GM12864 (cell line): ENCODE measurements at regions not wholly inside any gene's neighbourhood (a gene's known extent, or its start where the extent isn't known, plus 50 kb on each side); places are given as distances from the start of the nearest gene placed in this dataset.

Experiments
- DNase-seq: peaks from one replicate; pipeline ENCODE4 v3.0.0-alpha.2; 2011; ENCODE audit warnings: low read depth
- H3K4me3 ChIP-seq: 2 replicates; pipeline ENCODE4 v1.5.1; 2011; ENCODE audit warnings: mild to moderate bottlenecking, low read depth, low read length, control low read depth
- TF ChIP-seq, protein P1 (sequence below): IDR thresholded peaks from 2 replicates; pipeline ENCODE4 v1.5.1; 2011; ENCODE audit warnings: low read depth, mild to moderate bottlenecking, moderate library complexity, low read length, control low read depth, inconsistent platforms; ENCODE audit errors: missing control alignments

DNA sequence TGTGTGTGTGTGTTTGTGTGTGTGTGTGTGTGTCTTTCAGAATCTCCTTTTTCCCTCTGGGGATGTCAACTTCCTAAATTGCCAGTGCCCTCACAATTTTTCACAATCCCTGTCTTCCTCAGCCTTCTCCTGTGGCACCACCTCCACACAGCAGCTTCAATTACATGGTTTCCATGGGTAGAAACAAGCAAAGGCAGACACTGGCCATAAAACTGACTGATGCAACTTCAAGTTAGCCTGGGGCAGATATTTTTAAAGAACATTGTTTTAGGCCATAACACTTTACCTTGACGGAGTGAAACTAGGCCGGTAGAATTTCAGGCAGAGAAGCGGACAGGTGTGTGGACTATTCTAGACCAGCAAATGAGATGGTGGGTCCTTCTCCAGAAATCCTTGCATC is 405.8 kb upstream of the SUCLG2 start:
- no peak for DNase-seq
- TF ChIP-seq, protein P1, sequence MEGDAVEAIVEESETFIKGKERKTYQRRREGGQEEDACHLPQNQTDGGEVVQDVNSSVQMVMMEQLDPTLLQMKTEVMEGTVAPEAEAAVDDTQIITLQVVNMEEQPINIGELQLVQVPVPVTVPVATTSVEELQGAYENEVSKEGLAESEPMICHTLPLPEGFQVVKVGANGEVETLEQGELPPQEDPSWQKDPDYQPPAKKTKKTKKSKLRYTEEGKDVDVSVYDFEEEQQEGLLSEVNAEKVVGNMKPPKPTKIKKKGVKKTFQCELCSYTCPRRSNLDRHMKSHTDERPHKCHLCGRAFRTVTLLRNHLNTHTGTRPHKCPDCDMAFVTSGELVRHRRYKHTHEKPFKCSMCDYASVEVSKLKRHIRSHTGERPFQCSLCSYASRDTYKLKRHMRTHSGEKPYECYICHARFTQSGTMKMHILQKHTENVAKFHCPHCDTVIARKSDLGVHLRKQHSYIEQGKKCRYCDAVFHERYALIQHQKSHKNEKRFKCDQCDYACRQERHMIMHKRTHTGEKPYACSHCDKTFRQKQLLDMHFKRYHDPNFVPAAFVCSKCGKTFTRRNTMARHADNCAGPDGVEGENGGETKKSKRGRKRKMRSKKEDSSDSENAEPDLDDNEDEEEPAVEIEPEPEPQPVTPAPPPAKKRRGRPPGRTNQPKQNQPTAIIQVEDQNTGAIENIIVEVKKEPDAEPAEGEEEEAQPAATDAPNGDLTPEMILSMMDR = no peak
- H3K4me3 ChIP-seq = no peak overlapping the region

DNA sequence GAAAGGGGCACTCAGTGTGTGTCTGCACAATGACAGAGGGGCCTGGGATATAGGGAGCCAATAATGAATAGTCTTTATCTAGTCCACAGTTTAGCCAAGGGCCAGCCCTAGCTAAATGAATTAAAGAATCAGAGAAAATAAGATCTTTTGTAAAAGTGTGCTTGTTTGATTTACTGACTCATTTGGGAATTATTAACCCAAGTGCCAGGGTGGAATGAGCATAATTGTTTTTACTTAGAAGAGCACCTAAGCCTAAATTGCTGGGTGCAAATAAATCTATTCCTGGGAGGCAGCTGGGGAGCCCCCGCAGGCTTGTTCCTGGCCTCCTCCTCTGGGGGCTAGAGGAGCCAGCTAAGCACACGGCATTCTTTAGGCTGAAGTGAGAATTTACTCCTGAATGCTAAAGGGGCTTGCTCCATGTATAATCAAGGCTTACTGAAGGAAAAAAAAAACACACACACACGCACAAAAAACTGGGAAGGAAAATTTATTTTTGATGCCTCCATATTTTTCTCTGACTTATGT is 405.3 kb upstream of the SUCLG2 start:
- no peak overlapping the region for H3K4me3 ChIP-seq
- DNase-seq = no peak
- TF ChIP-seq, protein P1 = no peak

DNA sequence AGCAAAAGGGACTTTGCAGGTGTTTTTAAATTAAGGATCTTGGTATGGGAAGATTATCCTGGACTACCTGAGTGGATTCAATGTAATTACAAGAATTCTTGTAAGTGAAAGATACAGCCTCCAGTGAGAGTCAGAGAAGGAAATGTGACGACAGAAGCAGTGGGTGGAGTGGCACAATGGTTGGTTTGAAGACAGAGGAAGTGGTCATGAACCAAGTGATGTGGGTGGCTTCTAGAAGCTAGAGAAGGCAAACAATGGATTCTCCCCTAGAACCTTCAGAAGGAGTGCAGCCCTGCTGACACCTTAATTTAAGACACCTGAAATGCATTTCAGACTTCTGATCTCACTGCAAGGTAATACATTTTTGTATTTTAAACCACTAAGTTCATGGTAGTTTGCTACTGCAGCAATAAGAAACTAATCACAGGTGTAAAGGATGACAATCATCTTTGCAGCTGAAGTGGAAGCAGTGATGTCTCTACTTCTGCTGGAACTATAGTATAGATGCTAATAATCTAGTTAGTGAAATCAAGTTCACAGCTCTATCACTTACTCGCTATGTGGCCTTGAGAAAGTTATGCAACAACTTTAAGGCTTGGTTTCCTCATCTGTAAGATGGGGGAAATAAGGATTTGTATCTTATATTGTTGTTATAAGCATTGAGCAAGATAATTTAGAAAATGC is 403.4 kb upstream of the SUCLG2 start:
- TF ChIP-seq, protein P1 = no peak

DNA sequence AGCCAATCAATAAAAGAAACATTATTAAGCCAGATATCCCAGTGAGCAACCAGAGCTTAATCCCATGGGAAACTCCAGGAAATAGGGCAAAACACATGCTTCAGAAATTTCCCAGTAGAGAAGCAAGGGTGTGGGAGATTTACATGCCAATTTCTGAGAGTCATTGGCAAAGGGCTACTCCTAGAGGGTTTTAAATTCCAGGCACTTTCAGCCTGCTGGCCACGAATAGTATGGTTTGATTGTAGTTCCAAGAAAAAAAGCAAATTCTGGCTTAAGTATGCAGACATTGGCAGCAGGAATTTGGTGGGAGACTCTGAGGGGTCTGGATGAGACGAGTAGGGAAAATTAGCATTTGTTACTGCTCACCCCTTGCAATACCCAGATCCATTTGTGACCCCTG is 402.1 kb upstream of the SUCLG2 start:
- DNase-seq = no peak
- no peak overlapping the region for H3K4me3 ChIP-seq
- TF ChIP-seq, protein P1 = no peak

More for the DNA sequence above, 403.4 kb upstream of the SUCLG2 start:
- H3K4me3 ChIP-seq = no peak overlapping the region
- DNase-seq = no peak

DNA sequence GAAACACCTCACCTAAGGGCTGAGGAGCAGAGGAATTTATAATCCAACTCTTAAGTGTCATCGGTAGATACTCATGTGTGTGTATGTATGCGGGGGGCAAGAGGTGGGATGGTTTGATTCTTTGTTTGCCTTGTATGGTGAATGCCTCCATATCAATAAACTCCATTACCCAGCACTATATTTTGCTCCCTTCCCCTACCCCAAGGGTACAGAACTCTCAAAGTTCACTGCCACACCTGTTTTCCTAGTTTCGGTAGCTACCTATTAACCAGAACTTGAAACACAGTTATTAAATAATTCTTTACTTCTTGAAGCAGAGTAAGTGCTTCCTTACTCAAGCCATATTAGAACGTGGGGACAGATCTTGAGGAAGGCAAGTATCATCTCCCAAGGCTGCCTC is 400.8 kb upstream of the SUCLG2 start:
- DNase-seq = no peak
- TF ChIP-seq, protein P1 = no peak
- no peak overlapping the region for H3K4me3 ChIP-seq

DNA sequence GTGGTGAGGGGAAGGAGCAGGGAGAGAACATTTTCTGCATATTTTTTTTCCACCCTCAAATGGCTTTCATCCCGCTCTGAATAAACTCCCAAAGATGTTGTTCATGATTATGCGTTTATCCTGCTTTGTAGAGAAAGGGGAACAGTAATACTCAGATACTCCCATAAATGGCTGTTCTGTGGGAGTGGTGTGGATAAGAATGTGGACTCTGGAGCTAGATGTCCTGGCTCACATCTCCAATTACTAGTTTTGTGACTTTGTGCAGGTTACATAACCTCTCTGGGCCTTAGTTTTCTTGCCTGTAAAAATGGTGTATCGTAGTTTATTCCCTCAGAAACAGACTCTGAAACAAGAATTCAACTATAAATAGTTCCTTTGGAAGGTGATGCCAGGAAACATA is 395.4 kb upstream of the SUCLG2 start:
- H3K4me3 ChIP-seq = no peak overlapping the region
- TF ChIP-seq, protein P1 = no peak
- DNase-seq = no peak

DNA sequence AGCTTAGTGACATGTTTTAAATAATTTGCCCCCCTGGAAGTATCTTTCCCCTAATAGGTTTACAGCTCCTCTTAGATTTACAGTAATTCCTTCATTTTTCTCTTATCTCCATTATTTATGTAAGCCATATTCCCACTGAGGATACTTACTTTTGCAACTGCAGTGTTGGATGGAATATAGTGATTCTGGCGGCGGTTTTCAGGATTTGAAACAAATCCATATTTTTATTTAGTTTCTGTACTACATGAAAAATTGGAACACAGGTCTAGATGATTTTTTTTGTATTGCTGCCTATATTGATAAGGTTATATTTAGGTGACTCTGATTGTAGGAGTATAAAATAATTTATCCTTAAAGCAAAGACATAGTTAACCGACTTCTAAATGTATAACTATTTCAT is 391.6 kb upstream of the SUCLG2 start:
- TF ChIP-seq, protein P1 = no peak
- H3K4me3 ChIP-seq = no peak overlapping the region
- DNase-seq = no peak
